ENCODE measurements at regions not wholly inside any gene's neighbourhood (a gene's known extent, or its start where the extent isn't known, plus 50 kb on each side); places are given as distances from the start of the nearest gene placed in this dataset.
"Not testable (repeated sequence)": the region's sequence is repeated elsewhere in the genome, so short reads cannot be mapped to it uniquely, and the experiment has no call there.

- no peak for DNase-seq
Measured at GRCh38 chr1:234858722-234859121, 248.7 kb upstream of the IRF2BP2 start.

DNA sequence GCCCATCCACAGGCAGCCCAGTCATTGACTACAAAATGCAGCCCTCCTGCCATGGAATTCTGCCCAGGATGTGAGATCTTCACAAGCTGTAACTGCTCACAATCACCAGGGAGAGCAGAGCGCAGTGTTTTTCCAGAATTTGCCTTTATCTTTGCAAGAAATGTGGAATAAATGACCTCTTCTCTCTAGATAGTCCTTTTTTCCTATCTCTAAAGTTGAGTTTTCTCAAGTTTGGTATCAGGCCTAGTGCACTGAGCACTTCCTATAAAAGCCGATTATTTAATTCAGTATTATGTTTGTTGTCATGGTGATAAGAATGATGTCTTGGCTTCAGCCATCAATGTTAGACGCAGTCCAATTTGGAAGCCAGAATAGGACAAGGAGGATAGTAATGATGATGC lies 246.9 kb upstream of the IRF2BP2 start:
- DNase-seq: no peak

DNA sequence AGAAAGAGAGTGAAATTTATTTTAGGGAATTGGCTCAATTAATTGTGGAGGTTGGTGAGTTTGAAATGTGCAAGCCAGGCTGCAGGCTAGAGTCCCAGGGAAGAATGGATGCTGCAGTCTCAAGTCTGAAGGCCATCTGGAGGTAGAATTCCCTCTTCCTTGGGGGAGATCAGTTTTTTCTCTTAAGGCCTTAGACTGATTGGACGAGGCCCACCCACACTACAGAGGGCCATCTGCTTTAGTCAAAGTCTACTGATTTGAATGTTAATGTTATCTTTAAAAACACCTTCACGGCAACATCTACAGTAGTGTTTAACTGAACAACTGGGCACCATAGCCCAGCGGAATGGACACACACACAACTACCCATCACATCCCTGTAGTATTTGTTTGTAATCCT lies 245.9 kb upstream of the IRF2BP2 start:
- DNase-seq: no peak

DNA sequence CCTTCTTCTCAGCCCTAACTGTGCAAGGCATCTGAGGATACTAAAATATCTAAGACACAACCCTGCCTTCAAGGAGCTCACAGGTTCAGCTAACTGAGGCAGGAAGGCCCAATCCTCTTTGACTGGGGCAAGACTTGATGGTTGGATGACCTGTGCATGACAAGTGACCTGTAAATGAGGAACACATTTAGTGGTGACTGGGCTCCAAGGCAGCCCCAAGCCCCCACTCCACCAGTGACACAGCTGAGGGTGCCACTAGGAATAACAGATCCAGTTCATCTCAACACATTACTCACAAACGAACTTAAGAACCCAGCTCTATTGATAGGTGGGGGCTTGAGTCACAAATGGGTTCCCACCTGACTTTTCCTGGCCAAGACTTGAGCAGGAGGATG lies 244.7 kb upstream of the IRF2BP2 start:
- DNase-seq: no peak

GRCh38 chr1:234853906-234854644 lies 244.1 kb upstream of the IRF2BP2 start:
- no peak for DNase-seq

- DNase-seq: no peak
Measured at GRCh38 chr1:234852659-234853058, 242.7 kb upstream of the IRF2BP2 start.

- no peak for DNase-seq
Measured at GRCh38 chr1:234851450-234852438, 241.8 kb upstream of the IRF2BP2 start.

DNA sequence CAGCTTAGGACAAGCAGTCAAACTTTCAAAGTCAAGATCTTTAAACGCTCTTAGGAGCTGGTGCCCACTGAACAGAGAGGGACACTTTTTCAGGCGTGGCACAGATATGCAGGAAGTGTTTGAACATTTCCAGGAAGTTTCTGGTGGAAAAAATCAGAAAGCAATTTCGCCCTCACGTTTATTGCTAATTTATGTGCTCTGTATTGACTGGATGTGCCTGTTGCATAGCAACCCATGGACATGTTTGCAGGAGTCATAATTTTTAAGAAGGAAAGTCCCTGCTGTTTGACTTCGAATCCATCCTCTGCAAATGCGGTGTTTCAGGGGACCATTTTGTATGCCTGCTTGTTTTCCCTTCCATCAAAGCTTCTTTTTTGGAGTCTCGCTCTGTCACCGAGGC lies 239.9 kb upstream of the IRF2BP2 start:
- no peak for DNase-seq

- DNase-seq: no peak
Measured at GRCh38 chr1:234848972-234849649, 239.1 kb upstream of the IRF2BP2 start.

DNA sequence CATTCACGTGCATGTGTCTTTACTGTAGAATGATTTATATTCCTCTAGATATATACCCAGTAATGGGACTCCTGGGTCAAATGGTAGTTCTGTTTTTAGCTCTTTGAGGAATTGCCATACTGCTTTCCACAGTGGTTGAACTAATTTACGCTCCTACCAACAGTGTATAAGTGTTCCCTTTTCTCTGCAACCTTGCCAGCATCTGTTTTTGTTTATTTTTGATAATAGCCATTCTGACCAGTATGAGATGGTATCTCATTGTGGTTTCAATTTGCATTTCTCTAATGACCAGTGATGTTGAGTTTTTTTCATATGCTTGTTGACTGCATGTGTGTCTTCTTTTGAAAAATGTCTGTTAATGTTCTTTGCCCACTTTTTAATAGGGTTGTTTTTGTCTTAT lies 236.8 kb upstream of the IRF2BP2 start:
- not testable (repeated sequence) for DNase-seq

- DNase-seq: no peak
Measured at GRCh38 chr1:234845836-234846235, 235.9 kb upstream of the IRF2BP2 start.

- no peak for DNase-seq
Measured at GRCh38 chr1:234845097-234845660, 235.2 kb upstream of the IRF2BP2 start.

DNA sequence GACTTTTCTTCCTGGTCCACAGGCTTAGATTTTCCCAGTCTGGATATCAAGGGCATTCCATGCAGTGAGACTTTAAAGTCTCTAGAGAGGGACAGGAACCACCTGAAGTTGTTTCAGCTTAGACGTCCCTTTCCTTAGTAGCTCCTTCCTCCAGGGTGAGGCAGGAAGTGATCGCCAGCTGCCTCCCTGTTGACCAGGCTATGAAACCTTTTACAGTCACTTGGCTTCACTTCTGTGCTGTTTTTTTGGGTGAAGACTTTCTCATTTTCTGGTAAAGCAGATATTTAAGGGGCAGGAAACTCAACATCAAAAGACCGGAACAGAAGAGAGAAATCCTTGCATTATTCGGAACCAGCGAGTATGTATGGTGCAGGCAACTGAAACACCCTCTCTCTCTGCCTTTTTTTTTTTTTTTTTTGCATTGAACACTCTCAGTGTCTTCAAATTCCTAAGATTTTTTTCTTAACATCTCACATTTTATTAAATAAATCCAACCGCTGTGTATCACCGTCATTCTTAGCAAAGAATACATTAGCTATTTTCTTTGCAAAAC lies 234.6 kb upstream of the IRF2BP2 start:
- no peak for DNase-seq

DNA sequence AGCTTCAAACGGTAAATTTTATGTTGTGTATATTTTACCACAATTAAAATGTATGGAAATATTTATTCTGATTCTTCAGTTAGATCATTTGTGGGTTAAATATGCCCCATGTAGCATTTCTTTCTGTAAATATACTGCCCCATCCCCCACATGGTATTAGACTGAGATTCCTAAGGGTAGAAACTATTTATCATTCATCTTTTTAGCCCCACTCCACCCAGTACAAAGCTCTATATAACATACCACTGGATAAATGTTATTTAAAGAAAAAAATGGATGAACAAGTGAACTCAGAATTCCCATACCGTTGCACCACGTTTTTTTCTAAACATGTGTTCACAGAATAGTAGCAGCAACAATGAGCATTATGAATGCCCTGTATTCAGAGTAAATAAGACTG lies 234.0 kb upstream of the IRF2BP2 start:
- no peak for DNase-seq

DNA sequence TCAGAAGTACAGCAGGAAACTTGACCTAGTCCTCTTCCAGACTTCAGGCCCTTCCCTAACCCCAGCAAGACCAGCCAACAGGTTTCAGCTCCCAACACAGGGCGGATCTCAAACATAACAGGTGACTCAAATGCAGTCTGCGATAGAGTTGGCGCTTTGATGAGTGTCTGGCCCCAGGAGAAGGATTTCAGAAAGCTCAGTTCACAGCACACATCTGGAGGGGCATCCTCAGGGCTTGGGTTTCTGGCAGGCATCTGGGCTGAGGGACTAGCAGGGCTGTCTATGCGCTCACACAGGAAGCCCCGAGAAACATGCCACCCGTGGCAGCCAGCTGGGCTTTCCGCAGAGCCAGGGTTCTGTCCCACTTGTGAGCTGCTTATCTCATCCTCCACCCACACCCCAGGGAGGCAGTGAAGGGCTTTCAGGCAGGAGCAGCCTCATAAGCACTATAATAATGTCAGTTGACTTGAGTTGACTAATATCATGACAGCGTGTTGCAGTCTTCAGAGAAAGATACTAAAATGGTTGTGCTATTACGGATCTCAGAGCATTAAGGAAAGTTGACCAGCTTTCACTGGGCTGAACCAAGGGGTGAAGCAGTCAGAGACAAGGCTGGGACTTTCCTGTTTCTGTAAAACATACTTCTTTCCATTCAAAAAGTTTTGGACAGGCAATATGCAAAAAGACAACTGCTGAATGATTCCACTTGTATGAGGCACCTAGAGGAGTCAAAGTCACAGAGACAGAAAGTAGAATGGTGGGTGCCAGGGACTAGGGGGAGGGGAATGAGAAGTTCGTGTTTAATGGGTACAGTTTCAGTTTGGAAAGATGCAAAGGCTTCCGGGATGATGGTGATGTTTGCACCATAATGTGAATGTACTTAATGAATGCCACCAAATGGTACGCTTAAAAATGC lies 233.0 kb upstream of the IRF2BP2 start:
- peak; percentile 89 for DNase-seq

DNA sequence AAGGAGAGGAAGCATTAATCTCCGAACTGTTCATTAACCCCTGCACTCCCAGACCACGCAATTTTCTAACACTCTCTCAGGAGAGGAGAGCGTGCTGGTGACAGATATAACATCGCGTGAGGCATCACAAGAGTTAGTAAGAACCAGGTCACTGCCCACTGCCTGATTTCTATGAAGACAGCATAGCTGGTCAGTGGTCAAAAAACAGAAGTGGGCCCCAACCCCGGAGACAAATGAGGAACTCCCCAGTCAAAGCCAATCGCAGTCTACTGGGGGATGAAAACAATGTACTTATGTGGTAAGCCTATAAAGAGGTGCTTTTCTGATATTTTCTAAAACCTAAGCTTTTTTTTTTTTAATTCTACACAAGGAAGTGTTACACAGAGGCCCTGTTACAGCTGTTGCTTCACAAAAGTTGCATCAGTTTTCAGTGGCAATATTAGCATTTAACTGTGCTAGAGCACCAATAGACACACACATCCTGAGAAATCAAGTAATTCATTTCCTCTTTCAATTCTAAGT lies 231.8 kb upstream of the IRF2BP2 start:
- DNase-seq: no peak

GRCh38 chr1:234841281-234841680 lies 231.3 kb upstream of the IRF2BP2 start:
- DNase-seq: no peak

DNA sequence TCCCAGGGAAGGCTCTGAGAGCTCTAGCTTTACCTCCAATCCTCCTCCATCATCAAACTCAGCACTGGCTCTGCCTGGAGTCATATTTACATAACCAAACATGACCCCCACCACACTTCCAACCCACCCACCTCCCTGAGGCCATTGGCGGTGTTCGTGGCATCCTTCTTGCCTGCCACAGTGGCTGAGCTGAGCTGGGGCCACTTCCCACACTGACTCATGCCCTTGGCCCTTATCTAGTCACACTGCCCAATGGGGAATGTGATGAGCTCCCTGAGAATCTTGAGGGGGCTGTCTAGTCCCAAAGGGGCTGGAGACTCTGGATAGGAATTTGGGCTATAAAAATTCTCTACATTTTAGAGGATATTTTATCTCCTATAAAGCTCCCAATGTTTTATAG lies 230.9 kb upstream of the IRF2BP2 start:
- DNase-seq: no peak

DNA sequence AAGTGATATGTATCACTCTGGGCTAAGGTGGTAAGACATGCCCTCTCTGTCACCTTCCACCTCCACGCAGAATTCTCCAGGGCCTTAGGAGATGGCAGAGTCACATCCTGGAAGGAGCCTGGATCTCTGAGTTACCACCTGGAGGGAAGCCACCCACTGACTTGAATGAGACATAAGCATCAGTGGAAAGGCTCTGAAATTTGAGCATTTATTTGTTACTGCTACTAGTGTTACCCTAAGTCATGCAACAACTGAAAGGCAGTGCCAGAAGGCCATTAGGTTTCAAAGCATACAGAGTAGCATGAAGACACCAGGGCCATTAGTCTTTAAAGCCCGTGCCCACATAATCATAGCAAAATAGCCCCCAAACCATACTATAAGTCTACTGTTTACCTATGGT lies 230.3 kb upstream of the IRF2BP2 start:
- DNase-seq: no peak

DNA sequence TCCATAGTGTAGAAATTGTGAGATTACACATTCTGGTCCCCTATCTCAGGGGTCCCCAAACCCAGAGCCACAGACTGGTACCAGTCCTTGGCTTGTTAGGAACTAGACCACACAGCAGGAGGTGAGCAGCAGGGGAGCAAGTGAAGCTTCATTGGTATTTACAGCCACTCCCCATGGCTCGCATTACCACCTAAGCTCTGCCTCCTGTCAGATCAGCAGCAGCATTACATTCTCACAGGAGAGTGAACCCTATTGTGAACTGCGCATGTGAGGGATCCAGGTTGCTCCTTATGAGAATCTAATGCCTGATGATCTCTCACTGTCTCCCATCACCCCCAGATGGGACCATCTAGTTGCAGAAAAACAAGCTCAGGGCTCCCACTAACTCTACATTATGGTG lies 229.7 kb upstream of the IRF2BP2 start:
- DNase-seq: no peak

- no peak for DNase-seq
Measured at GRCh38 chr1:234838820-234839219, 228.8 kb upstream of the IRF2BP2 start.
